HG03097 (cell line): ENCODE measurements at regions not wholly inside any gene's neighbourhood (a gene's known extent, or its start where the extent isn't known, plus 50 kb on each side); places are given as distances from the start of the nearest gene placed in this dataset.
"Not testable (repeated sequence)": the region's sequence is repeated elsewhere in the genome, so short reads cannot be mapped to it uniquely, and the experiment has no call there.

Source experiments
- ATAC-seq: cut with Tn5 transposase; IDR thresholded peaks from one replicate; pipeline ENCODE4 v1.9.1; 2021; ENCODE audit not compliant: unreplicated experiment, low FRiP score

- no peak for ATAC-seq
Measured at GRCh38 chrX:42290608-42291007, 367.3 kb upstream of the CASK start.

GRCh38 chrX:42289492-42290385 is 366.4 kb upstream of the CASK start:
- ATAC-seq: no peak

- ATAC-seq: not testable (repeated sequence)
Measured at GRCh38 chrX:42285681-42286080, 362.3 kb upstream of the CASK start.

GRCh38 chrX:42276982-42277690 is 353.8 kb upstream of the CASK start:
- no peak for ATAC-seq

- ATAC-seq: no peak
Measured at GRCh38 chrX:42274151-42274550, 350.8 kb upstream of the CASK start.

GRCh38 chrX:42273387-42273786 is 350.0 kb upstream of the CASK start:
- ATAC-seq: no peak

- ATAC-seq: no peak
Measured at GRCh38 chrX:42269186-42269585, 345.8 kb upstream of the CASK start.

- ATAC-seq: no peak
Measured at GRCh38 chrX:42260854-42261253, 337.5 kb upstream of the CASK start.

GRCh38 chrX:42248226-42248625 is 324.9 kb upstream of the CASK start:
- no peak for ATAC-seq

- ATAC-seq: no peak
Measured at GRCh38 chrX:42247241-42247640, 323.9 kb upstream of the CASK start.

GRCh38 chrX:42246814-42247213 is 323.5 kb upstream of the CASK start:
- no peak for ATAC-seq

GRCh38 chrX:42242004-42242403 is 318.6 kb upstream of the CASK start:
- ATAC-seq: no peak

- no peak for ATAC-seq
Measured at GRCh38 chrX:42241421-42241820, 318.1 kb upstream of the CASK start.

GRCh38 chrX:42237956-42238355 is 314.6 kb upstream of the CASK start:
- no peak for ATAC-seq

GRCh38 chrX:42229533-42229932 is 306.2 kb upstream of the CASK start:
- ATAC-seq: no peak

- ATAC-seq: no peak
Measured at GRCh38 chrX:42220666-42221065, 297.3 kb upstream of the CASK start.

- no peak for ATAC-seq
Measured at GRCh38 chrX:42220083-42220482, 296.7 kb upstream of the CASK start.

GRCh38 chrX:42219231-42219630 is 295.9 kb upstream of the CASK start:
- no peak for ATAC-seq

GRCh38 chrX:42195506-42195905 is 272.2 kb upstream of the CASK start:
- ATAC-seq: no peak

GRCh38 chrX:42189576-42189975 is 266.2 kb upstream of the CASK start:
- ATAC-seq: no peak

GRCh38 chrX:42188730-42189129 is 265.4 kb upstream of the CASK start:
- ATAC-seq: no peak

GRCh38 chrX:42176789-42177188 is 253.4 kb upstream of the CASK start:
- ATAC-seq: no peak
